GM12864 (cell line): ENCODE measurements at regions not wholly inside any gene's neighbourhood (a gene's known extent, or its start where the extent isn't known, plus 50 kb on each side); places are given as distances from the start of the nearest gene placed in this dataset.

ENCODE experiments used
- DNase-seq: peaks from one replicate; pipeline ENCODE4 v3.0.0-alpha.2; 2011; ENCODE audit warnings: low read depth
- H3K4me3 ChIP-seq: 2 replicates; pipeline ENCODE4 v1.5.1; 2011; ENCODE audit warnings: mild to moderate bottlenecking, low read depth, low read length, control low read depth
- CTCF ChIP-seq: IDR thresholded peaks from 2 replicates; pipeline ENCODE4 v1.5.1; 2011; ENCODE audit warnings: low read depth, mild to moderate bottlenecking, moderate library complexity, low read length, control low read depth, inconsistent platforms; ENCODE audit errors: missing control alignments

- DNase-seq = no peak
- no peak for TF ChIP-seq CTCF
Observed at GRCh38 chr14:98761993-98762392, 510.0 kb downstream of the BCL11B start.

GRCh38 chr14:98766818-98767217 is 505.2 kb downstream of the BCL11B start:
- TF ChIP-seq CTCF = no peak
- H3K4me3 ChIP-seq = no peak overlapping the region
- DNase-seq = no peak

More at GRCh38 chr14:98761993-98762392, 510.0 kb downstream of the BCL11B start:
- no peak overlapping the region for H3K4me3 ChIP-seq

- no peak overlapping the region for H3K4me3 ChIP-seq
- no peak for TF ChIP-seq CTCF
- no peak for DNase-seq
Observed at GRCh38 chr14:98769326-98769725, 502.7 kb downstream of the BCL11B start.

GRCh38 chr14:98770151-98770550 is 501.8 kb downstream of the BCL11B start:
- TF ChIP-seq CTCF = no peak
- H3K4me3 ChIP-seq = no peak overlapping the region
- DNase-seq = no peak

GRCh38 chr14:98773814-98774213 is 498.2 kb downstream of the BCL11B start:
- H3K4me3 ChIP-seq = no peak overlapping the region
- no peak for TF ChIP-seq CTCF
- no peak for DNase-seq

- no peak for DNase-seq
- H3K4me3 ChIP-seq = no peak overlapping the region
- no peak for TF ChIP-seq CTCF
Observed at GRCh38 chr14:98775892-98776291, 496.1 kb downstream of the BCL11B start.

- H3K4me3 ChIP-seq = no peak overlapping the region
- no peak for TF ChIP-seq CTCF
- DNase-seq = no peak
Observed at GRCh38 chr14:98782062-98782461, 489.9 kb downstream of the BCL11B start.
